NCI-H1694 (cell line): ENCODE measurements at regions not wholly inside any gene's neighbourhood (a gene's known extent, or its start where the extent isn't known, plus 50 kb on each side); places are given as distances from the start of the nearest gene placed in this dataset.

Experiments used
- DNase-seq: peaks from one replicate; lab custom pipeline; 2025; lab: John Stamatoyannopoulos, UW

GRCh38 chr18:46378126-46378863 lies 274.1 kb downstream of the HAUS1 start:
- no peak for DNase-seq

- DNase-seq: no peak
Observed at GRCh38 chr18:46378864-46379207, 274.7 kb downstream of the HAUS1 start.

GRCh38 chr18:46379323-46379950 lies 275.3 kb downstream of the HAUS1 start:
- no peak for DNase-seq

GRCh38 chr18:46385124-46385523 lies 271.9 kb downstream of the LOXHD1 start:
- no peak for DNase-seq

GRCh38 chr18:46386788-46387187 lies 270.2 kb downstream of the LOXHD1 start:
- no peak for DNase-seq

- DNase-seq: no peak
Observed at GRCh38 chr18:46387441-46388131, 269.4 kb downstream of the LOXHD1 start.

- no peak for DNase-seq
Observed at GRCh38 chr18:46388286-46388685, 268.7 kb downstream of the LOXHD1 start.

- DNase-seq: no peak
Observed at GRCh38 chr18:46392576-46392975, 264.4 kb downstream of the LOXHD1 start.

- no peak for DNase-seq
Observed at GRCh38 chr18:46393230-46393629, 263.8 kb downstream of the LOXHD1 start.

- DNase-seq: no peak
Observed at GRCh38 chr18:46393961-46394360, 263.1 kb downstream of the LOXHD1 start.

- DNase-seq: no peak
Observed at GRCh38 chr18:46395795-46396194, 261.2 kb downstream of the LOXHD1 start.

GRCh38 chr18:46397174-46397573 lies 259.8 kb downstream of the LOXHD1 start:
- DNase-seq: no peak

- DNase-seq: no peak
Observed at GRCh38 chr18:46398005-46398404, 259.0 kb downstream of the LOXHD1 start.

- DNase-seq: no peak
Observed at GRCh38 chr18:46398625-46399024, 258.4 kb downstream of the LOXHD1 start.

- DNase-seq: no peak
Observed at GRCh38 chr18:46399303-46399702, 257.7 kb downstream of the LOXHD1 start.

- peak; percentile 29 for DNase-seq
Observed at GRCh38 chr18:46400449-46400848, 256.6 kb downstream of the LOXHD1 start.

- no peak for DNase-seq
Observed at GRCh38 chr18:46401486-46402070, 255.4 kb downstream of the LOXHD1 start.

- no peak for DNase-seq
Observed at GRCh38 chr18:46402396-46402795, 254.6 kb downstream of the LOXHD1 start.

- no peak for DNase-seq
Observed at GRCh38 chr18:46402945-46403344, 254.1 kb downstream of the LOXHD1 start.

GRCh38 chr18:46405832-46406538 lies 251.0 kb downstream of the LOXHD1 start:
- no peak for DNase-seq

- DNase-seq: no peak
Observed at GRCh38 chr18:46406539-46406932, 250.5 kb downstream of the LOXHD1 start.

GRCh38 chr18:46407486-46408166 lies 249.4 kb downstream of the LOXHD1 start:
- no peak for DNase-seq
